Stomach (tissue), 4 donors: ENCODE measurements at regions not wholly inside any gene's neighbourhood (a gene's known extent, or its start where the extent isn't known, plus 50 kb on each side); places are given as distances from the start of the nearest gene placed in this dataset.

ENCODE experiments used
- EP300 ChIP-seq: sonication (generic); formaldehyde crosslinking; IDR thresholded peaks from one replicate; pipeline ENCODE4 v1.6.1; 2017; ENCODE audit warnings: antibody characterized with exemption
- POLR2A ChIP-seq, 4 donors: fragments of 450-650 bp; IDR thresholded peaks; one replicate each; pipeline ENCODE4 v1.6.1; 2016; ENCODE audit warnings: antibody characterized with exemption in 4 of 4, control low read depth in 2 of 4, mild to moderate bottlenecking in 1 of 4, moderate library complexity in 1 of 4
- POLR2AphosphoS5 ChIP-seq, 3 donors: sonication (generic); formaldehyde crosslinking; IDR thresholded peaks; one replicate each; pipeline ENCODE4 v1.6.1; 2016; ENCODE audit warnings: antibody characterized with exemption in 3 of 3
- TF ChIP-seq, protein P1 (sequence below), 7 experiments: fragments of 450-650 bp in 4 of 7; fragments of 200-600 bp in 3 of 7; sonication (generic) in 3 of 7; IDR thresholded peaks; one replicate each; pipeline ENCODE4 v1.5.1; 2016 to 2019; ENCODE audit warnings: antibody characterized with exemption in 7 of 7, control low read depth in 2 of 7, mild to moderate bottlenecking in 1 of 7

DNA sequence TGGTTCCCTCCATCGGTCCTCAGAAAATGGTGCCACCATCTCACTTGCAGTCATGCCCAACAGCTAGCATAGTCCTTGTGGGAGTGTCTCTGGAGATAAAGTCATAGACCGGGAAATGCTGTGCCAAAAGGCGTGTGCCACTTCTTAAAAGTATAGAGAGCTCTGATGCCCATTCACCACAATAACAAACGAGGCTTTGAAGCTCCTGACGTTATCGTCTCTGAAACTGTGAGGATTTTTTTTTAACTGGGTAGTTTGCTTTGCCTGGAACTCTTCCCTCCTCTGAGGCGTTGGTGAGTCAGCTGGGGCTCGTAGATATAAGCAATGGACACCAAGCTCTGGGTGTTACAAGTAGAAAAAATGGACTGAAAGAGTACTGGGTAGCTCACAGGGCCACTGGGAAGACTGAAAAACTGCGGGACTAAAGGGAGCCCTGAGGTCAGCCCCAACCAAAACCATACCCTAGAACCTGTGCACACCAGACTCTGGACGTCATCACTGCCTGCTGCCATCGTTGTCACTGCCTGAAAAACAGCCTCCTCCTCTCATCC, 89.4 kb upstream of the TRIM2 start:
- TF ChIP-seq POLR2AphosphoS5 (IDR thresholded peaks at IDR 0.05): peak in 1 of 3 donors; percentile 9
- no peak for TF ChIP-seq EP300
- TF ChIP-seq, protein P1, sequence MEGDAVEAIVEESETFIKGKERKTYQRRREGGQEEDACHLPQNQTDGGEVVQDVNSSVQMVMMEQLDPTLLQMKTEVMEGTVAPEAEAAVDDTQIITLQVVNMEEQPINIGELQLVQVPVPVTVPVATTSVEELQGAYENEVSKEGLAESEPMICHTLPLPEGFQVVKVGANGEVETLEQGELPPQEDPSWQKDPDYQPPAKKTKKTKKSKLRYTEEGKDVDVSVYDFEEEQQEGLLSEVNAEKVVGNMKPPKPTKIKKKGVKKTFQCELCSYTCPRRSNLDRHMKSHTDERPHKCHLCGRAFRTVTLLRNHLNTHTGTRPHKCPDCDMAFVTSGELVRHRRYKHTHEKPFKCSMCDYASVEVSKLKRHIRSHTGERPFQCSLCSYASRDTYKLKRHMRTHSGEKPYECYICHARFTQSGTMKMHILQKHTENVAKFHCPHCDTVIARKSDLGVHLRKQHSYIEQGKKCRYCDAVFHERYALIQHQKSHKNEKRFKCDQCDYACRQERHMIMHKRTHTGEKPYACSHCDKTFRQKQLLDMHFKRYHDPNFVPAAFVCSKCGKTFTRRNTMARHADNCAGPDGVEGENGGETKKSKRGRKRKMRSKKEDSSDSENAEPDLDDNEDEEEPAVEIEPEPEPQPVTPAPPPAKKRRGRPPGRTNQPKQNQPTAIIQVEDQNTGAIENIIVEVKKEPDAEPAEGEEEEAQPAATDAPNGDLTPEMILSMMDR (IDR thresholded peaks at IDR 0.05): no peak
- no peak for TF ChIP-seq POLR2A (IDR thresholded peaks at IDR 0.05)
